NCI-H1417 (cell line): ENCODE measurements at regions not wholly inside any gene's neighbourhood (a gene's known extent, or its start where the extent isn't known, plus 50 kb on each side); places are given as distances from the start of the nearest gene placed in this dataset.
"Not testable (repeated sequence)": the region's sequence is repeated elsewhere in the genome, so short reads cannot be mapped to it uniquely, and the experiment has no call there.

Experiments
- DNase-seq, 3 experiments: peaks; one replicate each; lab custom pipeline; 2025; lab: John Stamatoyannopoulos, UW

DNA sequence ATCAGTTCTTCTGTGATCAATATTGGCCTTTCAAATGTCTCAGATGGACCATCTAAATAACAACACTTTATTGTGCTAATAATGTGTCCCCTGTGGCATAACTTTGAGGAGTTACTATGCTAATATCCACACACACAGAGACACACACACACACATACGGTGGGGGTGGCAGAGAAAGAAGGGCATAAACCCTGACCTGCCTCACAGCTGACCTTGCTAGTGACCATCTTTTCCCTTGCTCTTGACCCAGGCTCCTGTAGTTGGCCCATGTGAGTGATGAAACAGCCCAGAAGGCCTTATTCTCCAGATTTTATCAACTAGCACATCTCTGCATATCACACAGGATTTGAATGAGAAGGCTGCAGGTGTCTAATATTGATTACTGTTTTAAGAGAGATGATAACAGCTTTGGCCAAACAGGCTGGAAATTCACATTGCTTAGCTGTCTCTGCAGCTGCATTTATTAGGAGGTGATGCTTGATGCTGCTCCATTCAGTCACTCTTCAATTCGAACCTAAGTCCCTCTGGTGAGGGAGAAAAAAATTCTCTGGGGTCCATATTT lies 176.4 kb downstream of the ACTR3 start:
- DNase-seq, result no peak

DNA sequence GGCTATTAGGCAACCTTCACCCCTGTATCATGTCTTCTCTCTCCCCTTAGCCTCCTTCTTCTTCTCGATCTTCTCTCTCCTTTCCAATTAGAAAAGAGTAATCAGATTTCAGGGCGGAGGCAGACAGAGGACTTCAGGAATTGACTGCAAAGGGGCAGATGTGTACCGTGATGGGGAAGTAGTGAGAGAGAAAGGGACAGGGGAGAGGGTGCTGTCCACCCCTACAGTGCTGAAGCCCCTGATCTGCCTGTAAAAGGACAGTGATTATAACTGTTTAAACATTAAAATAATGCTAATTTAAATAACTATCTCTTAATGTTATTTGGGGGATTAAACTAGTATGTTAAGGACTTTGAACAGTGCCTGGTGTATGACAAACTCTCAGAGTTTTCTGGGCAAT lies 178.5 kb downstream of the ACTR3 start:
- no peak for DNase-seq

DNA sequence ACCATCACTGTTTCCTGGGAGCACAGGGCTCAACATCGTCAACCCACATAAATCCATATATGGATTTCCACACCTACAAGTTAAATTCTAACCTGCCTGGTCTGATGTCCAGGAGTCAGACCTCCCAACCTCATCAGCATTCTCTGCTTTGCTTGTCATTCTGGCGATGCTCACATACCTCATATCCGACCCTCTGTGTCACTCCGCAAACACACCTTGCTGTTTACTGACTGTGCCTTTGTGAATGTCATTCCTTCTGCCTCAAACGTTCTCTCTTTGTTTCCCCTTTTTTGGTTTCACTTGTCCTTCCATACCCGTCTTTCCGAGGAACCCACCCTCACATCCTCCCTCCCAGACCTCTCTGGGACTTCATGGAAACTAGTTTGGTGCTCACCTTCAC lies 187.1 kb downstream of the ACTR3 start:
- DNase-seq, result no peak

- DNase-seq, result no peak
Measured at GRCh38 chr2:114079366-114080004, 189.6 kb downstream of the ACTR3 start.

DNA sequence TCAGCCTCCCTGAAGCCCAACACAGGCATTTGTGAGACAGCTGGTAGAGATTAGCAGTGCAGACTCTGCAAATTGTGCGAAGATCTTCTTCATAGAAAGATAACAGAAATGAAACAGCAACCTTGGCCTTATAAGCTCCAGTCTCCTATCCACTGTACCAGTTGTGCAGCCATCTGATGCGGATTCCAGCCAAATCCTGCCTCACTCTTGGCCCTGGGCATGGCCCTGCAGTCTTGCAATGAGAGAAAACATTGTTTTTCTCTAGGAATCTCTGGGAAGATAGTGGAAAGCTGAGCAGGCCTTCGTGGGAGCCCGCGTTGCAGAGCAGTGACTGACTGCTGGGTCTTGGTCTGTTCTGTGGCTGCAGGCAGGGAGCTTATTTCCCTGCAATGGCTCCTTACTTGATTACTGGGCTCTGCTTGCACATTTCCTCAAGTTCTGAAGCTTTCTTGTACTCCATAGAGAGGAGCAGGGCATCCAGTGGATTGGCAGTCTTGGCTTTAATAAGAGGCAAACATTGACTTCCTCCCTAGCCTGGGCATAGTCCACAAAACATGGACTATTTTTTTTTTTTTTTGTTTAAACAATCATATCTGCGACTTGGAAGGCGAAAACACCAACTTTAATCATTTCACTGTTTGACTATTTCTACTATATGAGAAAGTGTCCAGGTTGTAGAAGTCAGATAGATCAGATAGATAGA lies 193.0 kb downstream of the ACTR3 start:
- DNase-seq, result no peak

DNA sequence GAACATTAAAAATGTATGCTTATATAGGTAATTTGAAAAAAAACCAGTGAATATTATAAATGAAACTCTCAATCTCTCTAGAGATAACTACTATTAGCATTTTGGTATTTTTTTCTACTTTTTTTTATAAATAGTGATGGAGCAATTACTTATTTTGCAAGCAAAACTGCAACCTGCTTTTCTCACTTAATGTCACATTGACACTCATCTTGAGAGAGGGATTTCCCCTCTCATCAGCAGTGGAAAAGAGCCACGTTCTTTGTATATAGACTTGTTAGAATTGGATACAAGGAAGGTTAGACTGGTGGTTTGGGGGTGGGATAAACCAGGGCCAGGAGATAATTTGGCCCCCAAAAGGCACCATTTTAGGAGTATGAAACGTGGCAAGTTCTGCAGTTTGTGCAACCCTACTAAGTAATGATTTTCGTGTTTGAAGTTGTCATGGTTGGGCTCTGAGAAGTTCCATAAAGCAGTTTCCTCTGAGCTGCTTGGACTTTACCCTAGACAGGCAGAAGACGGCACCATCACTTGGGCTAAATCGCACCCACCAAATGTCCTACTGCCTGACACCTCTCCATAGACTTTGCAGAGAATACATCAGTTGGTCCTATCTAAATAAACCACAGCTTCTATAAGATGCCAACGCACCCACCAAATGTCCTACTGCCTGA lies 194.0 kb downstream of the ACTR3 start:
- DNase-seq, result no peak

DNA sequence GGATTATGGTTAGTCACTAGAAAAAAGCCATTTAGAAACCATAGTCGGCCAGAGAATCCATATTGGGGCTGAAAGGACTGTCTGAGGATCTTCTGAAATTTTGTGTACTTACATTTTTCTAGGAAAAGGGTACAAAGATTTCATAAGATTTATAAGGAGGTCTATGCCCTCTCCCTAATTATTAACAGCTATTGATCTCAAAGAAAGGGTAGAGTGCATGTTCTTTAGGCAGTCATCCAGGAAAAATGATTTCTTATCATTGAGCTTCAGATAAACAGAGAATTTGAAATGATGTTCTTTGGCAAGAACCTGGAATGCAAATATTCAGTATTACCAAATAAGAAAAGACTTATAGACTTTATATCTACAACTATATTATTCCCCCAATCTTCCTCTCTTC lies 195.3 kb downstream of the ACTR3 start:
- DNase-seq, result no peak

GRCh38 chr2:114085992-114086391 lies 196.1 kb downstream of the ACTR3 start:
- no peak for DNase-seq

DNA sequence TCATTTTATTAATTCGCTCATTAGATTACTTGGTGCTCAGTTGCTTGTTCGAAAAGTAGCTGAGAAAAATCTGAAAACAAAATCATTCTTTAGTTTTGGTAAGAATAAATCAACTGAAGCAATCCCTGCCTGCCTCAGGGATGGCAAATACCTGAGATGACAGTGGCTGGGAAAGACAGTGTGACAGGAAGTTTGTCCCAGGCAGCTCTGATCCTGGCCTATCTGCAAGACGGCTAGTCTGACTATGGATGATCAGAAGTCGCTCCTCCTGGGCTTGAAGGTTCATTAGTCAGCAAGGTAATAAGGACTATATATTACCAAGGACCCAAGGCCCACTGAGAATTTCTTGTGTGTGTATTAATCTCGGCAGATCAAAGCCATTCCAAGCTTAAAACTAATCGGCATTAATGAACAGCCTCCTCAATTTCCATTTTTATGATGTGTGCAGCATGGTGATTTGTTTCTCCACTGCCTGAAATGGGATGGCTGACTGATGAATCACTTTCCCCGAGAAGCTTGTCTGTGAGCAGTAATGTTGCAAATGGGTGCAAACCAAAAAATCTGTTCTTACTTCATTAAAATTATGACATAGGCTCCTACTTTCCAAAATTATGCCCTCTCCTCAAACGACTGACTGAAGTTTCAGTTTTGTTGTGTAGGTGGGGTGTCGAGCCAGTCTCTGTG lies 199.9 kb downstream of the ACTR3 start:
- DNase-seq, result no peak

- no peak for DNase-seq
Measured at GRCh38 chr2:114091010-114091409, 201.1 kb downstream of the ACTR3 start.

GRCh38 chr2:114108249-114108648 lies 218.4 kb downstream of the ACTR3 start:
- no peak for DNase-seq

GRCh38 chr2:114108824-114109416 lies 219.0 kb downstream of the ACTR3 start:
- no peak for DNase-seq

DNA sequence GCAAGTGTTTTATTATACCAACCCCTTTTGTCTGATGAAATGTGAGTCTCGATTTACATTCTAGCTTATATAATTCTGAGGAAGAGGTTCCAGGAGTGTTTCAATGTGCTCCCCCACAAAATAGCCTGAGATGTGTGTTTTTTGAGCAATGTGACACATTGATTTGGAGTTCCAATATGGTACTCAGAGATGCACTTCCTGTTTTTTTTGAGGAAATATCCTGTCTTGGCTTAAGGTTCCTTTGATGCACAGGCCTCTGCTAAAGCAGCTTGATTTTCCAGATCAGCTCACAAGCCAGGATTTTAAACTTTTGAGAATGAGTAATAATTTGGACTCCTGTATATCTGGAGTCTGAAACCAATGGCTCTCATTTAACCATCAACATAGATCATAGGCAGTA lies 221.4 kb downstream of the ACTR3 start:
- DNase-seq, result no peak

DNA sequence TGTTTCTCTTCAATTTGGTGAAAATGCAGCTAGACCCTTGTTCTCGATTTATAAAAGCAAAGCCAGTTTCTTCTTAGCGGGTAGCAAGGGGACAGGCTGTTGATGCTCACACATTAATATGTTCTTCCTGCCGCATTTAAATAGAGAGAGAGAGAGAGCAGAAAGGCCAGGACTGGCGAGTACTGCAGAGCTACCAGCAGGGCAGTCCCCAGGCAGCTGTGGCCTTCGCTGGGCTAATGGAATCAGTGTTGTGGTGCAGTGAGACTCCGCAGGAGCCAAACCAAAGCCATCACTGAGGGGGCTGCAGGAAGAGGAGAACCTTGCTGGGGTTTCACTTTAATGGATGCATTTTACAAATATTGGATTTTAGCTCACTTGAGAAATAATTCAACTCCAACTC lies 223.6 kb downstream of the ACTR3 start:
- DNase-seq, result no peak

DNA sequence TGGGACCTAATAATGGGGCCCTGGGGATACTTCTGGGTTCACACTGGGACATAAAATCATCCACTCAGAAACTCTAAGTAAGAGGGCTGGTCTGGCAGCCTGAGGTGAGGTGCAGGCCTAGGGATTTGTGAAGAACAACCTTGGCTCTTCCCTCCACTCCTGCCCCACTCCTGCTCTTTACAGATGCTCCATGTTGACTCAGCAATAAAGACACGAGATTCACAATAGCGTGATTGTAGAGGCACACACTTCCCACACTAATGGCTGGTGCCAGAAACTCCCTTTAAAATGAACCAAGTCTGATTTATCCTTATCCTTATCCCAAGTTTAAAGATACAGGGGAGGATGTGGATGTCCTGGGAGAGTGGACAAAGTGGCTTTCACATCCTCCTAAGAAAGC lies 228.2 kb downstream of the ACTR3 start:
- DNase-seq, result no peak

DNA sequence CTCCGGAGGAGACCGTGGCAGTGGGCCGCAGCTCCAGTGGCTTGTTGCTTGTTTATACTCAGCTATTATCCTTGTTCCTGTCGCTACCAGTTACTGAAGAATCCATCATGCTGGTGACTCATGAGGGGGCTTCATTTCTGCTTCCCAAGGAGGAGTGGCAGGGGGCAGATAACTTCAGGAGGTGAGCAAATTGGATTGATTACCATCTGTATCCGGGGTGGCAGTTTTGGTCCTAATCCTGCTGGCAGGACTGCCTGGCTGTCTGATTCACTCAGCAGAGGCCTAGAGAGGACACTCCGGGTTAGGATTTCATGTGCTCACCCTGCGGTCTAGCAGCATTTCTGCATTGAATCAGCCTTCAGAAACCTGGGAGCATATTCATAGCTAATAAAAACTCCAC lies 230.0 kb downstream of the ACTR3 start:
- DNase-seq, result no peak

- DNase-seq, result no peak
Measured at GRCh38 chr2:114122930-114123329, 233.0 kb downstream of the ACTR3 start.

GRCh38 chr2:114123925-114124324 lies 234.0 kb downstream of the ACTR3 start:
- no peak for DNase-seq

DNA sequence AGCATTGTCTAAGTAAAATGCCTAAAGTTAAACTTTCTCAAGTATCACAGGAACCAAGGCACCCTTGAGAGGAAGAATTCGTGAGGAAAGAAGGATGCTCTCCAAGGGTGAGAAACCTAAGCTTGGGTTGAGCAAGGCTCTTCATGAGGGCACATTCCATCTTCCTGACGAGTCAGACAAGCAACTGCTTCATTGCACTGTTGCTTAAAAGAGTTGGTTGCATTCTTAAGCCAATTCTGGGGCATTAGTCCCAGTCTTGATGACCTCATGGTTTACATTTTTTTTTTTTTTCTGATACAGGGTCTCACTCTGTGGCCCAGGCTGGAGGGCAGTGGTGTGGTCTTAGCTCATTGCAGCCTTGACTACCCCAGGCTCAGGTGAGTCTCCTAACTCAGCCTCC lies 237.5 kb downstream of the ACTR3 start:
- no peak for DNase-seq

DNA sequence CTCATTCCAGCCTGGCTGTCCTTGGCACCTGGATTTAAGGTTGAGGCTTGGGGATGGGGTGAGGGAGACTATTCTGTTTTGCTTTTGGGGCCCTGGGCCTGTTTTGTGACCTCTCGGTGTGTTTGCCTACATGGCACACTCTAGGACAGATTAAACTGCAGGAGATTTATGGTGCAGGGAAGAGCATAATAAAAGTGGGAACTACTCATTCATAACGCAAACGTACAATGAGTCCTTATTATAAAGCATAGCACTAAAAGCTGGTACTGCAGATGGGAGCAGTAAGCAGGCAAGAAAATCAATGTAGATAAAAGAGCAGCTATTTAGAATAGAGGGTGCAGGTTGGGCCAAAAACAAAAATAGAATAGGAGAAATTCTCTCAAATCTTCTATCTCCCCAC lies 238.4 kb downstream of the ACTR3 start:
- DNase-seq, result peak in 1 of 3 experiments; percentile 1

DNA sequence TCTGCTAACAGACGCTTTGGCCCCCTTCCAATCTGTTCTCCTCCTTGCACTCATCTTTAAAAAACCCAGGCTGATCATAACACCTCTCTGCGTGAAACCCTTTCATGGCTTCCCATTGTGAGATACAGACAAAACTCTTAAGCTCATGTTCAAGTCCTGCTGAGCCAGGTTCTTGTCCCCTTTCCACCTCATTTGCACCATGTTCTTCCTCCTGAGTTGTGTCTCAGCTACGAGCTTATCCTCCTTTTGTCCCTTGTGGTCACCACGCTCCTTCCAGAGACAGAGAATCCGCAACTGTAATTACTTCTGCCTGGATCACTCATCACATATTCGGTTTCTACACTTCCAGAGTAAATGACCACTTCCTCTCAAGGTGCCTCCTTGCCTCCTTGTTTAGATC lies 238.8 kb downstream of the ACTR3 start:
- DNase-seq, result peak in 1 of 3 experiments; percentile 20

DNA sequence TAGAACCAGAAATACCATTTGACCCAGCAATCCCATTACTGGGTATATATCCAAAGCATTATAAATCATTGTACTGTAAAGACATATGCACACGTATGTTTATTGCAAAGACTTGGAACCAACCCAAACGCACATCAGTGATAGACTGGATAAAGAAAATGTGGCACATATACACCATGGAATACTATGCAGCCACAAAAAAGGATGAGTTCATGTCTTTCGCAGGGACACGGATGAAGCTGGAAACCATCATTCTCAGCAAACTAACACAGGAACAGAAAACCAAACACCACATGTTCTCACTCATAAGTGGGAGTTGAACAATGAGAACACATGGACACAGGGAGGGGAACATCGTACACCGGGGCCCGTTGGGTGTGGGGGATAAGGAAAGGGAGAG lies 242.2 kb downstream of the ACTR3 start:
- DNase-seq, result not testable (repeated sequence)
